ENCODE measurements at regions not wholly inside any gene's neighbourhood (a gene's known extent, or its start where the extent isn't known, plus 50 kb on each side); places are given as distances from the start of the nearest gene placed in this dataset.

DNA sequence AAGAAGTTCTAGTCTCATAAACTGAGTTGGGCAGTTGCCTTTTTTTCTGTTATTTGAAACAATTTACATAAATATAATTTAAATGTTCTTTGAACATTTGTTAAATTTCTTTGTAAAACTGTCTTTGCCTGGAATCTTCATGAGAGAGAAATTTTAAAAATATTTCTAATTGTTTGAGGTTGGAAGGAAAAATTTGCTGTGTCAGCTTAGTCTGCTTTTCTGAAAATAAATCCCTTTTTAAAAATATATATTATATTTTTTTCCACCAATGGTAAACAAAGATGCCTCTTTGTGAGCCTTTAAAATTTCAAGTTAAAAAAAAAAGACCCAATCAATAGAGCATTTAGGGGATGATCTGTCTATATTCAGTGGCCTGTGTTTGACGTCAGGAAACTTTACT is 542.7 kb downstream of the KIF4B start:
- TF ChIP-seq, protein P1, sequence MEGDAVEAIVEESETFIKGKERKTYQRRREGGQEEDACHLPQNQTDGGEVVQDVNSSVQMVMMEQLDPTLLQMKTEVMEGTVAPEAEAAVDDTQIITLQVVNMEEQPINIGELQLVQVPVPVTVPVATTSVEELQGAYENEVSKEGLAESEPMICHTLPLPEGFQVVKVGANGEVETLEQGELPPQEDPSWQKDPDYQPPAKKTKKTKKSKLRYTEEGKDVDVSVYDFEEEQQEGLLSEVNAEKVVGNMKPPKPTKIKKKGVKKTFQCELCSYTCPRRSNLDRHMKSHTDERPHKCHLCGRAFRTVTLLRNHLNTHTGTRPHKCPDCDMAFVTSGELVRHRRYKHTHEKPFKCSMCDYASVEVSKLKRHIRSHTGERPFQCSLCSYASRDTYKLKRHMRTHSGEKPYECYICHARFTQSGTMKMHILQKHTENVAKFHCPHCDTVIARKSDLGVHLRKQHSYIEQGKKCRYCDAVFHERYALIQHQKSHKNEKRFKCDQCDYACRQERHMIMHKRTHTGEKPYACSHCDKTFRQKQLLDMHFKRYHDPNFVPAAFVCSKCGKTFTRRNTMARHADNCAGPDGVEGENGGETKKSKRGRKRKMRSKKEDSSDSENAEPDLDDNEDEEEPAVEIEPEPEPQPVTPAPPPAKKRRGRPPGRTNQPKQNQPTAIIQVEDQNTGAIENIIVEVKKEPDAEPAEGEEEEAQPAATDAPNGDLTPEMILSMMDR (IDR thresholded peaks at IDR 0.05; ENCODE audit: low read length): no peak
- no peak for TF ChIP-seq EZH2 (optimal IDR thresholded peaks at IDR 0.05; ENCODE audit: low read depth, low read length)

Data from MM.1S (cell line).